Sigmoid colon (tissue), 6 donors: ENCODE measurements at regions not wholly inside any gene's neighbourhood (a gene's known extent, or its start where the extent isn't known, plus 50 kb on each side); places are given as distances from the start of the nearest gene placed in this dataset.

Source experiments
- DNase-seq: peaks from one replicate; pipeline ENCODE4 v3.0.0-alpha.2; 2019
- H3K27ac ChIP-seq, 4 donors: fragments of 200-600 bp; sonication (generic); one replicate each; pipeline ENCODE4 v1.5.1; 2016 to 2019; ENCODE audit warnings: mild to moderate bottlenecking in 1 of 4
- H3K27me3 ChIP-seq, 3 donors: fragments of 200-600 bp; sonication (generic); one replicate each; pipeline ENCODE4 v1.5.1; 2019; ENCODE audit warnings: mild to moderate bottlenecking in 1 of 3
- H3K36me3 ChIP-seq, 4 donors: fragments of 200-600 bp; sonication (generic); one replicate each; pipeline ENCODE4 v1.5.1; 2016 to 2019
- H3K4me1 ChIP-seq, 4 donors: fragments of 200-600 bp; sonication (generic); one replicate each; pipeline ENCODE4 v1.5.1; 2017 to 2019
- H3K4me3 ChIP-seq, 4 donors: fragments of 200-600 bp; sonication (generic); one replicate each; pipeline ENCODE4 v1.5.1; 2017 to 2019; ENCODE audit warnings: mild to moderate bottlenecking in 2 of 4, moderate library complexity in 1 of 4
- H3K9me3 ChIP-seq, 4 donors: fragments of 200-600 bp in 3 of 4; sonication (generic) in 3 of 4; one replicate each; pipeline versions ENCODE4 v1.5.1 to v1.6.1; 2013 to 2019
- CTCF ChIP-seq, 4 experiments: fragments of 450-650 bp in 3 of 4; fragments of 200-600 bp in 1 of 4; IDR thresholded peaks; one replicate each; pipeline ENCODE4 v1.5.1; 2016 to 2019; ENCODE audit warnings: antibody characterized with exemption in 4 of 4, mild to moderate bottlenecking in 3 of 4, moderate library complexity in 2 of 4
- EP300 ChIP-seq, 4 donors: sonication (generic); formaldehyde crosslinking; IDR thresholded peaks; one replicate each; pipeline ENCODE4 v1.6.1; 2017; ENCODE audit warnings: antibody characterized with exemption in 4 of 4
- POLR2A ChIP-seq, 2 donors: fragments of 450-650 bp; IDR thresholded peaks; one replicate each; pipeline ENCODE4 v1.6.1; 2016; ENCODE audit warnings: antibody characterized with exemption in 2 of 2, mild to moderate bottlenecking in 2 of 2, moderate library complexity in 2 of 2
- POLR2AphosphoS5 ChIP-seq, 4 donors: sonication (generic); formaldehyde crosslinking; IDR thresholded peaks; one replicate each; pipeline ENCODE4 v1.6.1; 2017; ENCODE audit warnings: antibody characterized with exemption in 4 of 4
- WGBS, 2 donors: extraction: QIAGEN DNeasy Blood & Tissue Kit; methylation state at CpG; one replicate each; pipeline ENCODE4 v1.1.7; 2013; 5-methylcytosine and 5-hydroxymethylcytosine counted together
- intact Hi-C: fragments of 100-400 bp; cut with DNase I; formaldehyde crosslinking; loops from one replicate; pipeline ENCODE4 v1.15.1; 2023
- donor health status: healthy with polysubstance abuse.
- donor health status: healthy.

- H3K9me3 ChIP-seq: no peaks in the 10 kb centered on the region
- H3K27ac ChIP-seq: no peak overlapping the region
- H3K36me3 ChIP-seq: no peaks in the 10 kb centered on the region
- H3K4me1 ChIP-seq: peaks cover 0 to 16% (median 9%) of the 10 kb centered on the region in 4 donors
- intact Hi-C loops: no loop called here
- 61 to 82% methylated on average over 2 of the region's 2 CpGs for WGBS, 2 donors
- H3K4me3 ChIP-seq: no peak overlapping the region
- no peaks in the 10 kb centered on the region for H3K27me3 ChIP-seq
- TF ChIP-seq CTCF (IDR thresholded peaks at IDR 0.05) (no peak), POLR2AphosphoS5 (IDR thresholded peaks at IDR 0.05) (no peak), POLR2A (IDR thresholded peaks at IDR 0.05) (peak in 1 of 2 donors; percentile 2), EP300 (IDR thresholded peaks at IDR 0.05) (no peak)
- DNase-seq: no peak
These were observed 154.5 kb upstream of the ZNF217 start for GRCh38 chr20:53748176-53748575.

- no peak for TF ChIP-seq POLR2A (IDR thresholded peaks at IDR 0.05)
- TF ChIP-seq CTCF (IDR thresholded peaks at IDR 0.05): no peak
- TF ChIP-seq EP300 (IDR thresholded peaks at IDR 0.05): no peak
- no peak for TF ChIP-seq POLR2AphosphoS5 (IDR thresholded peaks at IDR 0.05)
- H3K27ac ChIP-seq: no peak overlapping the region
- 76 to 84% methylated on average over 11 to 12 of the region's 12 CpGs for WGBS, 2 donors
- no peaks in the 10 kb centered on the region for H3K27me3 ChIP-seq
- H3K4me3 ChIP-seq: no peak overlapping the region
- H3K9me3 ChIP-seq: no peaks in the 10 kb centered on the region
- intact Hi-C loops: no loop called here
- H3K36me3 ChIP-seq: no peaks in the 10 kb centered on the region
- no peaks in the 10 kb centered on the region for H3K4me1 ChIP-seq
- no peak for DNase-seq
These were observed 150.1 kb upstream of the ZNF217 start for GRCh38 chr20:53743607-53744260.

GRCh38 chr20:53742685-53743081, 149.0 kb upstream of the ZNF217 start:
- TF ChIP-seq POLR2AphosphoS5 (IDR thresholded peaks at IDR 0.05) (no peak), CTCF (IDR thresholded peaks at IDR 0.05) (no peak), EP300 (IDR thresholded peaks at IDR 0.05) (no peak), POLR2A (IDR thresholded peaks at IDR 0.05) (no peak)
- no peaks in the 10 kb centered on the region for H3K9me3 ChIP-seq
- H3K4me3 ChIP-seq: no peak overlapping the region
- H3K27me3 ChIP-seq: no peaks in the 10 kb centered on the region
- H3K36me3 ChIP-seq: no peaks in the 10 kb centered on the region
- WGBS, 2 donors: 94 to 97% methylated on average over 3 of the region's 3 CpGs
- intact Hi-C loops: no loop called here
- H3K4me1 ChIP-seq: no peaks in the 10 kb centered on the region
- H3K27ac ChIP-seq: no peak overlapping the region
- no peak for DNase-seq

- no peaks in the 10 kb centered on the region for H3K4me1 ChIP-seq
- H3K27me3 ChIP-seq: no peaks in the 10 kb centered on the region
- no peak for DNase-seq
- H3K9me3 ChIP-seq: no peaks in the 10 kb centered on the region
- intact Hi-C loops: no loop called here
- no peak overlapping the region for H3K4me3 ChIP-seq
- no peaks in the 10 kb centered on the region for H3K36me3 ChIP-seq
- 97 to 99% methylated on average over 3 of the region's 3 CpGs for WGBS, 2 donors
- TF ChIP-seq POLR2A (IDR thresholded peaks at IDR 0.05) (no peak), POLR2AphosphoS5 (IDR thresholded peaks at IDR 0.05) (no peak), CTCF (IDR thresholded peaks at IDR 0.05) (no peak), EP300 (IDR thresholded peaks at IDR 0.05) (no peak)
- H3K27ac ChIP-seq: no peak overlapping the region
These were observed 148.0 kb upstream of the ZNF217 start for GRCh38 chr20:53741726-53742028.
